ENCODE measurements at regions not wholly inside any gene's neighbourhood (a gene's known extent, or its start where the extent isn't known, plus 50 kb on each side); places are given as distances from the start of the nearest gene placed in this dataset.

GRCh38 chr4:29521281-29521680 lies 1198.9 kb upstream of the PCDH7 start:
- Histone ChIP-seq H3K36me3 (ENCODE audit: control insufficient read depth in 2 of 2, extremely low read depth in 1 of 2, insufficient read depth in 2 of 2, low read length in 2 of 2) (no peaks in the 10 kb centered on the region), H3K4me2 (ENCODE audit: control insufficient read depth, extremely low read depth, insufficient read depth, low read depth, low read length) (no peak overlapping the region), H3K4me1 (ENCODE audit: control insufficient read depth, extremely low read depth, insufficient read depth, low read length) (no peaks in the 10 kb centered on the region), H4K20me1 (ENCODE audit: control insufficient read depth, extremely low read depth, insufficient read depth, low read length) (no peaks in the 10 kb centered on the region), H3K27ac (ENCODE audit: control insufficient read depth, insufficient read depth, low read length) (no peak overlapping the region), H3K79me2 (ENCODE audit: control insufficient read depth, insufficient read depth, low read length) (no peaks in the 10 kb centered on the region), H3K9ac (ENCODE audit: control insufficient read depth, extremely low read depth, insufficient read depth, low read length) (no peak overlapping the region), H2AFZ (ENCODE audit: control insufficient read depth, low read length) (no peak overlapping the region), H3K27me3 (ENCODE audit: control insufficient read depth, extremely low read depth, insufficient read depth, low read length) (no peaks in the 10 kb centered on the region), H3K9me1 (ENCODE audit: control insufficient read depth, extremely low read depth, insufficient read depth, low read length) (no peaks in the 10 kb centered on the region), H3K4me3 (ENCODE audit: control insufficient read depth in 2 of 3, extremely low read depth in 1 of 3, insufficient read depth in 2 of 3, low read depth in 1 of 3, low read length in 3 of 3) (no peak overlapping the region), H3K9me3 (ENCODE audit: control insufficient read depth, low read depth, low read length) (no peaks in the 10 kb centered on the region)
- FAIRE-seq: no peak
- TF ChIP-seq EZH2 (IDR thresholded peaks at IDR 0.05; ENCODE audit: low read length): no peak
- no peak for TF ChIP-seq CTCF (optimal IDR thresholded peaks at IDR 0.05 in 1 of 3, IDR thresholded peaks at IDR 0.05 in 1 of 3, conservative IDR thresholded peaks at IDR 0.05 in 1 of 3; ENCODE audit: extremely low read depth in 1 of 3, insufficient read depth in 2 of 3, low read length in 3 of 3)
- dilution Hi-C loops (cut with MboI; ENCODE audit: extremely low pct_ligation_motif_present, low sequenced_read_pairs): no loop called here
- DNase-seq (ENCODE audit: low read depth, low spot score): no peak

- Histone ChIP-seq H3K9ac (ENCODE audit: control insufficient read depth, extremely low read depth, insufficient read depth, low read length) (no peak overlapping the region), H3K4me2 (ENCODE audit: control insufficient read depth, extremely low read depth, insufficient read depth, low read depth, low read length) (no peak overlapping the region), H3K9me1 (ENCODE audit: control insufficient read depth, extremely low read depth, insufficient read depth, low read length) (no peaks in the 10 kb centered on the region), H3K4me1 (ENCODE audit: control insufficient read depth, extremely low read depth, insufficient read depth, low read length) (no peaks in the 10 kb centered on the region), H2AFZ (ENCODE audit: control insufficient read depth, low read length) (no peak overlapping the region), H3K27me3 (ENCODE audit: control insufficient read depth, extremely low read depth, insufficient read depth, low read length) (no peaks in the 10 kb centered on the region), H3K36me3 (ENCODE audit: control insufficient read depth in 2 of 2, extremely low read depth in 1 of 2, insufficient read depth in 2 of 2, low read length in 2 of 2) (no peaks in the 10 kb centered on the region), H3K4me3 (ENCODE audit: control insufficient read depth in 2 of 3, extremely low read depth in 1 of 3, insufficient read depth in 2 of 3, low read depth in 1 of 3, low read length in 3 of 3) (no peak overlapping the region), H3K79me2 (ENCODE audit: control insufficient read depth, insufficient read depth, low read length) (no peaks in the 10 kb centered on the region), H4K20me1 (ENCODE audit: control insufficient read depth, extremely low read depth, insufficient read depth, low read length) (no peaks in the 10 kb centered on the region), H3K27ac (ENCODE audit: control insufficient read depth, insufficient read depth, low read length) (no peak overlapping the region), H3K9me3 (ENCODE audit: control insufficient read depth, low read depth, low read length) (no peaks in the 10 kb centered on the region)
- no peak for TF ChIP-seq CTCF (optimal IDR thresholded peaks at IDR 0.05 in 1 of 3, IDR thresholded peaks at IDR 0.05 in 1 of 3, conservative IDR thresholded peaks at IDR 0.05 in 1 of 3; ENCODE audit: extremely low read depth in 1 of 3, insufficient read depth in 2 of 3, low read length in 3 of 3)
- no peak for TF ChIP-seq EZH2 (IDR thresholded peaks at IDR 0.05; ENCODE audit: low read length)
- FAIRE-seq: no peak
- no peak for DNase-seq (ENCODE audit: low read depth, low spot score)
- dilution Hi-C loops (cut with MboI; ENCODE audit: extremely low pct_ligation_motif_present, low sequenced_read_pairs): no loop called here
These were observed 1183.4 kb upstream of the PCDH7 start for GRCh38 chr4:29536745-29537144.

All from keratinocyte (primary cell).